IMR-90 (cell line): ENCODE measurements at regions not wholly inside any gene's neighbourhood (a gene's known extent, or its start where the extent isn't known, plus 50 kb on each side); places are given as distances from the start of the nearest gene placed in this dataset.

ENCODE experiments used
- ATAC-seq: fragments of 200-7000 bp; cut with Tn5 transposase; 2 replicates; pipeline ENCODE4 v1.9.1; 2020; ENCODE audit warnings: low read depth, mild to moderate bottlenecking, moderate library complexity
- BruUV-seq: library from RNA; stranded (reverse); fragments of 400-500 nt; replicated peaks from 2 replicates; lab custom pipeline; 2021; lab: Mats Ljungman, UMichigan
- CTCF ChIA-PET: fragments of 300-600 bp; formaldehyde crosslinking; extraction: SDS; loops from one replicate; lab custom pipeline; 2021; ENCODE audit warnings: antibody characterized with exemption; lab: Yijun Ruan, JAX
- POLR2A ChIA-PET: fragments of 300-600 bp; sonication (Branson Sonifier 250); formaldehyde crosslinking; loops from one replicate; lab custom pipeline; 2022; ENCODE audit warnings: antibody characterized with exemption; ENCODE audit not compliant: unreplicated experiment; lab: Charles Lee
- DNase-seq: peaks from one replicate; pipeline ENCODE4 v3.0.0; 2013
- H2AFZ ChIP-seq: replicated peaks from 2 replicates; pipeline ENCODE3; 2013; ENCODE audit warnings: low read length, mild to moderate bottlenecking; ENCODE audit not compliant: poor library complexity
- H2AK5ac ChIP-seq: 2 replicates; pipeline ENCODE4 v1.6.1; 2013; ENCODE audit warnings: low read depth, low read length, inconsistent platforms
- H2AK9ac ChIP-seq: replicated peaks from 2 replicates; pipeline ENCODE3; 2013; ENCODE audit warnings: mild to moderate bottlenecking, low read depth, low read length, moderate library complexity; ENCODE audit not compliant: poor library complexity
- H2BK120ac ChIP-seq: 2 replicates; pipeline ENCODE4 v1.6.1; 2013; ENCODE audit warnings: low read depth, low read length, inconsistent platforms
- H2BK15ac ChIP-seq: 3 replicates; pipeline ENCODE4 v1.6.1; 2013; ENCODE audit warnings: low read depth, low read length, inconsistent platforms
- H2BK20ac ChIP-seq: 2 replicates; pipeline ENCODE4 v1.6.1; 2013; ENCODE audit warnings: low read depth, mild to moderate bottlenecking, inconsistent platforms, low read length, moderate library complexity
- H2BK5ac ChIP-seq: 2 replicates; pipeline ENCODE4 v1.6.1; 2013; ENCODE audit warnings: mild to moderate bottlenecking, low read depth, low read length, inconsistent platforms; ENCODE audit not compliant: poor library complexity, severe bottlenecking
- H3K14ac ChIP-seq: replicated peaks from 2 replicates; pipeline ENCODE4 v1.6.1; 2013; ENCODE audit warnings: low read depth, low read length, inconsistent platforms
- H3K18ac ChIP-seq: 2 replicates; pipeline ENCODE4 v1.6.1; 2013; ENCODE audit warnings: low read depth, low read length, control low read depth
- H3K23ac ChIP-seq: 2 replicates; pipeline ENCODE4 v1.6.1; 2013; ENCODE audit warnings: low read depth, low read length, inconsistent platforms
- H3K27ac ChIP-seq: 2 replicates; pipeline ENCODE4 v1.5.1; 2013; ENCODE audit warnings: mild to moderate bottlenecking, control low read depth, low read length; ENCODE audit not compliant: insufficient read depth
- H3K27me3 ChIP-seq: 2 replicates; pipeline ENCODE4 v1.6.1; 2013; ENCODE audit warnings: low read length; ENCODE audit not compliant: control insufficient read depth, insufficient read depth
- H3K36me3 ChIP-seq: 2 replicates; pipeline ENCODE4 v1.6.1; 2013; ENCODE audit warnings: low read length, mixed read lengths; ENCODE audit not compliant: control insufficient read depth, insufficient read depth
- H3K4ac ChIP-seq: 2 replicates; pipeline ENCODE4 v1.6.1; 2013; ENCODE audit warnings: low read depth, low read length, inconsistent platforms
- H3K4me1 ChIP-seq: 2 replicates; pipeline ENCODE4 v1.6.1; 2013; ENCODE audit warnings: low read length, mixed read lengths; ENCODE audit not compliant: control insufficient read depth, insufficient read depth
- H3K4me2 ChIP-seq: 2 replicates; pipeline ENCODE4 v1.6.1; 2013; ENCODE audit warnings: low read depth, mild to moderate bottlenecking, control low read depth, low read length, moderate library complexity
- H3K4me3 ChIP-seq: 2 replicates; pipeline ENCODE4 v1.5.1; 2013; ENCODE audit warnings: low read depth, mild to moderate bottlenecking, control low read depth, low read length, moderate library complexity; ENCODE audit not compliant: insufficient read depth
- H3K56ac ChIP-seq: 2 replicates; pipeline ENCODE4 v1.6.1; 2013; ENCODE audit warnings: low read length, inconsistent platforms; ENCODE audit not compliant: insufficient read depth; ENCODE audit errors: extremely low read depth
- H3K79me1 ChIP-seq, 2 experiments: 2 replicates each; pipeline ENCODE4 v1.6.1; 2013; ENCODE audit warnings: low read length in 2 of 2, inconsistent platforms in 1 of 2, low read depth in 1 of 2
- H3K9ac ChIP-seq: 2 replicates; pipeline ENCODE4 v1.6.1; 2013; ENCODE audit warnings: low read depth, low read length, control low read depth
- H3K9me1 ChIP-seq: 2 replicates; pipeline ENCODE4 v1.6.1; 2013; ENCODE audit warnings: low read length, inconsistent platforms; ENCODE audit not compliant: insufficient read depth
- H3K9me3 ChIP-seq: 2 replicates; pipeline ENCODE4 v1.6.1; 2013; ENCODE audit warnings: low read length; ENCODE audit not compliant: control insufficient read depth, insufficient read depth
- H4K20me1 ChIP-seq: 2 replicates; pipeline ENCODE4 v1.6.1; 2013; ENCODE audit warnings: low read length, inconsistent platforms; ENCODE audit not compliant: insufficient read depth
- H4K5ac ChIP-seq: 2 replicates; pipeline ENCODE4 v1.6.1; 2013; ENCODE audit warnings: mild to moderate bottlenecking, low read depth, low read length, control low read depth
- H4K8ac ChIP-seq, 2 experiments: 2 replicates each; pipeline ENCODE4 v1.6.1; 2013; ENCODE audit warnings: low read depth in 2 of 2, low read length in 2 of 2, control low read depth in 1 of 2, inconsistent platforms in 1 of 2
- H4K91ac ChIP-seq: 2 replicates; pipeline ENCODE4 v1.6.1; 2013; ENCODE audit warnings: low read depth, low read length, inconsistent platforms; ENCODE audit not compliant: insufficient read depth
- ELK1 ChIP-seq: fragments of 150-350 bp; IDR thresholded peaks from 2 replicates; pipeline ENCODE4 v1.6.1; 2016; ENCODE audit warnings: low read depth, mild to moderate bottlenecking, low read length, moderate library complexity, borderline replicate concordance
- FOS ChIP-seq: fragments of 150-350 bp; IDR thresholded peaks from 2 replicates; pipeline ENCODE4 v1.6.1; 2016; ENCODE audit warnings: low read depth, low read length
- POLR2A ChIP-seq: IDR thresholded peaks from 2 replicates; pipeline ENCODE4 v1.6.1; 2012; ENCODE audit warnings: mild to moderate bottlenecking, low read depth, low read length
- WGBS, 2 experiments: methylation state at CpG; one replicate each; pipeline versions ENCODE4 v1.1.5 to v1.1.7; 2013; ENCODE audit warnings: missing lambda C conversion rate in 2 of 2; ENCODE audit not compliant: insufficient read length in 1 of 2; ENCODE audit errors: extremely low coverage in 2 of 2; 5-methylcytosine and 5-hydroxymethylcytosine counted together
- dilution Hi-C: fragments of 300-500 bp; cut with HindIII; formaldehyde crosslinking; loops from one replicate; pipeline ENCODE4 v1.14.3; 2018; ENCODE audit warnings: low sequenced_read_pairs; ENCODE audit not compliant: unreplicated experiment
- in situ Hi-C: fragments of 300-500 bp; cut with MboI; formaldehyde crosslinking; loops from 3 replicates; pipeline ENCODE4 v1.14.3; 2019; ENCODE audit warnings: low sequenced_read_pairs, inconsistent platforms, mixed read lengths
- intact Hi-C: fragments of 100-400 bp; cut with micrococcal nuclease; formaldehyde crosslinking; loops from 2 replicates; pipeline ENCODE4 v1.10.0; 2022

- TF ChIP-seq FOS (no peak), POLR2A (no peak)
Measured at GRCh38 chr10:128540781-128541761, 414.8 kb upstream of the MKI67 start (continued).

- Histone ChIP-seq H2BK5ac (no peak overlapping the region), H3K9me1 (no peaks in the 10 kb centered on the region), H3K56ac (no peak overlapping the region), H3K18ac (no peak overlapping the region), H4K91ac (no peak overlapping the region), H3K9ac (no peak overlapping the region), H4K5ac (no peak overlapping the region), H2BK15ac (no peak overlapping the region), H2AFZ (no peak overlapping the region), H3K14ac (no peak overlapping the region), H3K4me2 (no peak overlapping the region), H4K8ac (no peak overlapping the region), H3K9me3 (peaks cover 25% of the 10 kb centered on the region), H3K4me1 (no peaks in the 10 kb centered on the region), H2AK9ac (no peak overlapping the region), H3K36me3 (no peaks in the 10 kb centered on the region), H3K4ac (no peak overlapping the region), H2AK5ac (no peak overlapping the region), H2BK120ac (no peak overlapping the region), H3K4me3 (no peak overlapping the region), H3K27ac (no peak overlapping the region), H4K20me1 (no peaks in the 10 kb centered on the region), H2BK20ac (no peak overlapping the region), H3K79me1 (no peaks in the 10 kb centered on the region), H3K27me3 (no peaks in the 10 kb centered on the region), H3K23ac (no peak overlapping the region)
- BruUV-seq: no TSS peak
- no peak for TF ChIP-seq ELK1
- ATAC-seq (no peak), DNase-seq (no peak)
- ChIA-PET CTCF (no interaction called here), POLR2A (no interaction called here)
- dilution Hi-C loops: no loop called here
- WGBS, 2 experiments: 0% methylated on average over 1 of the region's 2 CpGs; no CpG with 5 or more reads in 1 of the 2 experiments
- in situ Hi-C loops: no loop called here
- intact Hi-C loops: no loop called here
Measured at GRCh38 chr10:128541926-128542475, 415.8 kb upstream of the MKI67 start.
